HepG2 (cell line): ENCODE measurements at regions not wholly inside any gene's neighbourhood (a gene's known extent, or its start where the extent isn't known, plus 50 kb on each side); places are given as distances from the start of the nearest gene placed in this dataset.

Experiments
- CHD2 ChIP-seq: IDR thresholded peaks from 2 replicates; pipeline ENCODE4 v1.6.1; 2011; ENCODE audit warnings: low read depth, low read length, improper control_type of control experiment
- CREM ChIP-seq, 2 experiments: sonication (generic) in 1 of 2; formaldehyde crosslinking in 1 of 2; IDR thresholded peaks; 2 replicates each; pipeline versions ENCODE4 v1.4.0 to v1.6.1; 2016 to 2020; ENCODE audit warnings: antibody characterized with exemption in 1 of 2, mild to moderate bottlenecking in 1 of 2, missing genetic modification reagents in 1 of 2
- DNMT1 ChIP-seq: sonication (generic); formaldehyde crosslinking; IDR thresholded peaks from 2 replicates; pipeline ENCODE4 v1.5.1; 2020; ENCODE audit warnings: mild to moderate bottlenecking, missing genetic modification reagents
- FOXJ3 ChIP-seq: sonication (generic); formaldehyde crosslinking; IDR thresholded peaks from 2 replicates; pipeline ENCODE4 v1.4.0; 2020; ENCODE audit warnings: missing genetic modification reagents, mild to moderate bottlenecking, borderline replicate concordance
- KLF11 ChIP-seq: IDR thresholded peaks from 2 replicates; pipeline ENCODE4 v1.6.1; 2016; ENCODE audit warnings: missing compliant biosample characterization
- NCOR1 ChIP-seq: fragments of 200-600 bp; sonication (generic); IDR thresholded peaks from 2 replicates; pipeline ENCODE4 v1.7.0; 2017; ENCODE audit warnings: antibody characterized with exemption, low read length, borderline replicate concordance
- NFRKB ChIP-seq: fragments of 450-650 bp; IDR thresholded peaks from 2 replicates; pipeline ENCODE4 v1.6.1; 2017
- PHF8 ChIP-seq: sonication (generic); formaldehyde crosslinking; IDR thresholded peaks from 2 replicates; pipeline ENCODE4 v1.5.0; 2020; ENCODE audit warnings: missing genetic modification reagents
- POLR2A ChIP-seq, 2 experiments: IDR thresholded peaks; 2 replicates each; pipeline ENCODE4 v1.6.1; 2011; ENCODE audit warnings: low read depth in 2 of 2, low read length in 2 of 2, mild to moderate bottlenecking in 1 of 2, moderate library complexity in 1 of 2; ENCODE audit not compliant: insufficient read depth in 1 of 2
- TF ChIP-seq, protein P1 (sequence below): sonication (generic); formaldehyde crosslinking; IDR thresholded peaks from 2 replicates; pipeline ENCODE4 v1.8.0; 2022; ENCODE audit warnings: mild to moderate bottlenecking, missing genetic modification reagents; ENCODE audit not compliant: insufficient replicate concordance
- TF ChIP-seq, protein P2 (sequence below), 2 experiments: sonication (generic) in 1 of 2; formaldehyde crosslinking in 1 of 2; IDR thresholded peaks; 2 replicates each; pipeline versions ENCODE4 v1.4.0 to v1.6.1; 2016 to 2020; ENCODE audit warnings: borderline replicate concordance in 1 of 2, low read depth in 1 of 2, mild to moderate bottlenecking in 1 of 2, missing genetic modification reagents in 1 of 2
- TF ChIP-seq, protein P3 (sequence below): fragments of 450-650 bp; IDR thresholded peaks from 2 replicates; pipeline ENCODE4 v1.6.1; 2017; ENCODE audit warnings: mild to moderate bottlenecking
- TF ChIP-seq, protein P4 (sequence below): sonication (generic); formaldehyde crosslinking; IDR thresholded peaks from 2 replicates; pipeline ENCODE4 v1.5.0; 2020; ENCODE audit warnings: mild to moderate bottlenecking, missing genetic modification reagents, moderate library complexity
- TF ChIP-seq, protein P5 (sequence below): IDR thresholded peaks from 2 replicates; pipeline ENCODE4 v1.6.1; 2018; ENCODE audit warnings: missing genetic modification reagents

DNA sequence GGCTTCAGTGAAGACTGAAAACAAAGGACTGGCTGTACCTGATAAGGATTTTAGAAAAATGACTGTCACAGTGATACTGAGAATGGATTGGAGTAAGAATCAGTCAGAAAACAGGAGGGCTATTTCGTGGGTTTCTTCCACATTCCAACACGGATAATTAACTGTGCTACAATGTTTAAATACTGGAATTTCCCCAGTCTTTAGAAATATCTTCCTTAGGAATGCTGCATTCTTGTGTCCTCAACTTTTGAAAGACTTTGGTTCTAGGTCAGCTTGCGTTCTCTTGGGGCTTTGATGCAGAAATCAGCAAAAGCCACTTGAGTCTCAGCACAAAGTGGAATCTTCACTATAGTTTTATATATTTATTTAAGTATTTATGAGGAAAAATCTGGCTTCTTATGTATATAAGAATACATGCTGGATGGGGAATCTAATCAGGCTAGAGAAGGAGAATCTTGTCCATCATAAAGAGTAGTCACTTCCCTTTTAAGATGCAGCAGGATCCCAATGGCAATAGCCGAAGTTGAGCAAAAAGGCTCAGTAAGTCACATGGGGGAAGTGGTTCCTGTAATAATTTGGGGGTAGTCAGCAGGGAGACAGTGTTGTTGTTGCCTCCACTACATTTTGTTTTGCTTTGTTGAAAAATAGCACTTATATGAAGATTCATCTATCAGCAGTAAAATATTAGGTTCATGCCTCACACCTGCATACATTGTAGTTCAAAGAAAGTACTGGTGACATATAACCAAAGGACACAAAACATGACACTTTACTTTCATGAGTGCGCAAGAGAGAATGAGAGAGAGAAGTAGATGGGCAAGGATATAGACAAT is 86.0 kb downstream of the CH25H start:
- TF ChIP-seq, protein P1, sequence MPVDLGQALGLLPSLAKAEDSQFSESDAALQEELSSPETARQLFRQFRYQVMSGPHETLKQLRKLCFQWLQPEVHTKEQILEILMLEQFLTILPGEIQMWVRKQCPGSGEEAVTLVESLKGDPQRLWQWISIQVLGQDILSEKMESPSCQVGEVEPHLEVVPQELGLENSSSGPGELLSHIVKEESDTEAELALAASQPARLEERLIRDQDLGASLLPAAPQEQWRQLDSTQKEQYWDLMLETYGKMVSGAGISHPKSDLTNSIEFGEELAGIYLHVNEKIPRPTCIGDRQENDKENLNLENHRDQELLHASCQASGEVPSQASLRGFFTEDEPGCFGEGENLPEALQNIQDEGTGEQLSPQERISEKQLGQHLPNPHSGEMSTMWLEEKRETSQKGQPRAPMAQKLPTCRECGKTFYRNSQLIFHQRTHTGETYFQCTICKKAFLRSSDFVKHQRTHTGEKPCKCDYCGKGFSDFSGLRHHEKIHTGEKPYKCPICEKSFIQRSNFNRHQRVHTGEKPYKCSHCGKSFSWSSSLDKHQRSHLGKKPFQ (CRISPR knock-in tag) = no peak
- no peak for TF ChIP-seq KLF11 (CRISPR knock-in tag)
- no peak for TF ChIP-seq NCOR1
- TF ChIP-seq FOXJ3 (CRISPR knock-in tag) = no peak
- no peak for TF ChIP-seq CHD2
- TF ChIP-seq, protein P2, sequence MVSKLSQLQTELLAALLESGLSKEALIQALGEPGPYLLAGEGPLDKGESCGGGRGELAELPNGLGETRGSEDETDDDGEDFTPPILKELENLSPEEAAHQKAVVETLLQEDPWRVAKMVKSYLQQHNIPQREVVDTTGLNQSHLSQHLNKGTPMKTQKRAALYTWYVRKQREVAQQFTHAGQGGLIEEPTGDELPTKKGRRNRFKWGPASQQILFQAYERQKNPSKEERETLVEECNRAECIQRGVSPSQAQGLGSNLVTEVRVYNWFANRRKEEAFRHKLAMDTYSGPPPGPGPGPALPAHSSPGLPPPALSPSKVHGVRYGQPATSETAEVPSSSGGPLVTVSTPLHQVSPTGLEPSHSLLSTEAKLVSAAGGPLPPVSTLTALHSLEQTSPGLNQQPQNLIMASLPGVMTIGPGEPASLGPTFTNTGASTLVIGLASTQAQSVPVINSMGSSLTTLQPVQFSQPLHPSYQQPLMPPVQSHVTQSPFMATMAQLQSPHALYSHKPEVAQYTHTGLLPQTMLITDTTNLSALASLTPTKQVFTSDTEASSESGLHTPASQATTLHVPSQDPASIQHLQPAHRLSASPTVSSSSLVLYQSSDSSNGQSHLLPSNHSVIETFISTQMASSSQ (IDR thresholded peaks at IDR 0.05; ENCODE audit: low read depth) = no peak
- TF ChIP-seq, protein P2 (CRISPR knock-in tag; IDR thresholded peaks at IDR 0.05; ENCODE audit: borderline replicate concordance) = no peak
- TF ChIP-seq PHF8 = no peak
- TF ChIP-seq POLR2A (IDR thresholded peaks at IDR 0.05; ENCODE audit: insufficient read depth in 1 of 2, low read depth in 2 of 2, low read length in 2 of 2) = no peak
- TF ChIP-seq, protein P3, sequence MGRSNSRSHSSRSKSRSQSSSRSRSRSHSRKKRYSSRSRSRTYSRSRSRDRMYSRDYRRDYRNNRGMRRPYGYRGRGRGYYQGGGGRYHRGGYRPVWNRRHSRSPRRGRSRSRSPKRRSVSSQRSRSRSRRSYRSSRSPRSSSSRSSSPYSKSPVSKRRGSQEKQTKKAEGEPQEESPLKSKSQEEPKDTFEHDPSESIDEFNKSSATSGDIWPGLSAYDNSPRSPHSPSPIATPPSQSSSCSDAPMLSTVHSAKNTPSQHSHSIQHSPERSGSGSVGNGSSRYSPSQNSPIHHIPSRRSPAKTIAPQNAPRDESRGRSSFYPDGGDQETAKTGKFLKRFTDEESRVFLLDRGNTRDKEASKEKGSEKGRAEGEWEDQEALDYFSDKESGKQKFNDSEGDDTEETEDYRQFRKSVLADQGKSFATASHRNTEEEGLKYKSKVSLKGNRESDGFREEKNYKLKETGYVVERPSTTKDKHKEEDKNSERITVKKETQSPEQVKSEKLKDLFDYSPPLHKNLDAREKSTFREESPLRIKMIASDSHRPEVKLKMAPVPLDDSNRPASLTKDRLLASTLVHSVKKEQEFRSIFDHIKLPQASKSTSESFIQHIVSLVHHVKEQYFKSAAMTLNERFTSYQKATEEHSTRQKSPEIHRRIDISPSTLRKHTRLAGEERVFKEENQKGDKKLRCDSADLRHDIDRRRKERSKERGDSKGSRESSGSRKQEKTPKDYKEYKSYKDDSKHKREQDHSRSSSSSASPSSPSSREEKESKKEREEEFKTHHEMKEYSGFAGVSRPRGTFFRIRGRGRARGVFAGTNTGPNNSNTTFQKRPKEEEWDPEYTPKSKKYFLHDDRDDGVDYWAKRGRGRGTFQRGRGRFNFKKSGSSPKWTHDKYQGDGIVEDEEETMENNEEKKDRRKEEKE = no peak
- TF ChIP-seq CREM (IDR thresholded peaks at IDR 0.05) = no peak
- no peak for TF ChIP-seq CREM (CRISPR knock-in tag; IDR thresholded peaks at IDR 0.05)
- no peak for TF ChIP-seq DNMT1 (CRISPR knock-in tag)
- TF ChIP-seq, protein P4, sequence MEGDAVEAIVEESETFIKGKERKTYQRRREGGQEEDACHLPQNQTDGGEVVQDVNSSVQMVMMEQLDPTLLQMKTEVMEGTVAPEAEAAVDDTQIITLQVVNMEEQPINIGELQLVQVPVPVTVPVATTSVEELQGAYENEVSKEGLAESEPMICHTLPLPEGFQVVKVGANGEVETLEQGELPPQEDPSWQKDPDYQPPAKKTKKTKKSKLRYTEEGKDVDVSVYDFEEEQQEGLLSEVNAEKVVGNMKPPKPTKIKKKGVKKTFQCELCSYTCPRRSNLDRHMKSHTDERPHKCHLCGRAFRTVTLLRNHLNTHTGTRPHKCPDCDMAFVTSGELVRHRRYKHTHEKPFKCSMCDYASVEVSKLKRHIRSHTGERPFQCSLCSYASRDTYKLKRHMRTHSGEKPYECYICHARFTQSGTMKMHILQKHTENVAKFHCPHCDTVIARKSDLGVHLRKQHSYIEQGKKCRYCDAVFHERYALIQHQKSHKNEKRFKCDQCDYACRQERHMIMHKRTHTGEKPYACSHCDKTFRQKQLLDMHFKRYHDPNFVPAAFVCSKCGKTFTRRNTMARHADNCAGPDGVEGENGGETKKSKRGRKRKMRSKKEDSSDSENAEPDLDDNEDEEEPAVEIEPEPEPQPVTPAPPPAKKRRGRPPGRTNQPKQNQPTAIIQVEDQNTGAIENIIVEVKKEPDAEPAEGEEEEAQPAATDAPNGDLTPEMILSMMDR = no peak
- TF ChIP-seq NFRKB = no peak
- TF ChIP-seq, protein P5, sequence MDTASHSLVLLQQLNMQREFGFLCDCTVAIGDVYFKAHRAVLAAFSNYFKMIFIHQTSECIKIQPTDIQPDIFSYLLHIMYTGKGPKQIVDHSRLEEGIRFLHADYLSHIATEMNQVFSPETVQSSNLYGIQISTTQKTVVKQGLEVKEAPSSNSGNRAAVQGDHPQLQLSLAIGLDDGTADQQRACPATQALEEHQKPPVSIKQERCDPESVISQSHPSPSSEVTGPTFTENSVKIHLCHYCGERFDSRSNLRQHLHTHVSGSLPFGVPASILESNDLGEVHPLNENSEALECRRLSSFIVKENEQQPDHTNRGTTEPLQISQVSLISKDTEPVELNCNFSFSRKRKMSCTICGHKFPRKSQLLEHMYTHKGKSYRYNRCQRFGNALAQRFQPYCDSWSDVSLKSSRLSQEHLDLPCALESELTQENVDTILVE (CRISPR knock-in tag) = no peak
